ENCODE measurements at regions not wholly inside any gene's neighbourhood (a gene's known extent, or its start where the extent isn't known, plus 50 kb on each side); places are given as distances from the start of the nearest gene placed in this dataset.

- TF ChIP-seq BCL3 (IDR thresholded peaks at IDR 0.05; ENCODE audit: borderline replicate concordance, insufficient read depth, low read depth, low read length, poor library complexity, severe bottlenecking) (peak; percentile 63), NFIC (IDR thresholded peaks at IDR 0.05; ENCODE audit: low read depth, low read length) (peak; percentile 99), MEF2A (IDR thresholded peaks at IDR 0.05; ENCODE audit: insufficient read depth, low read depth, low read length) (peak; percentile 91), ZBED1 (IDR thresholded peaks at IDR 0.05; ENCODE audit: borderline replicate concordance) (peak; percentile 67; the same call in 1 of the 2 replicates), MYB (IDR thresholded peaks at IDR 0.05; ENCODE audit: borderline replicate concordance, low read depth, low read length) (no peak), IKZF1 (conservative IDR thresholded peaks at IDR 0.05) (peak; percentile 58; the same call in 1 of the 2 replicates), CBX5 (IDR thresholded peaks at IDR 0.05; ENCODE audit: low read depth) (0 out of 2 replicates have a peak, but pooled peaks have one; percentile 42), BCL11A (IDR thresholded peaks at IDR 0.05; ENCODE audit: low read depth, low read length) (peak; percentile 77; the same call in 1 of the 2 replicates), ATF7 (IDR thresholded peaks at IDR 0.05; ENCODE audit: low read depth) (peak; percentile 38; the same call in 1 of the 2 replicates), GABPA (IDR thresholded peaks at IDR 0.05; ENCODE audit: low read depth) (peak; percentile 62; the same call in 1 of the 2 replicates), MEF2B (IDR thresholded peaks at IDR 0.05; ENCODE audit: partially characterized antibody, poor library complexity, severe bottlenecking) (peak; percentile 68), ATF2 (IDR thresholded peaks at IDR 0.05; ENCODE audit: low read length) (peak; percentile 95), IKZF2 (IDR thresholded peaks at IDR 0.05) (peak; percentile 77 to 81), HCFC1 (IDR thresholded peaks at IDR 0.05; ENCODE audit: low read length) (no peak), MTA3 (IDR thresholded peaks at IDR 0.05; ENCODE audit: borderline replicate concordance, low read length) (peak; percentile 90), CREM (IDR thresholded peaks at IDR 0.05; ENCODE audit: low read depth) (peak; percentile 75; the same call in 1 of the 2 replicates), WRNIP1 (IDR thresholded peaks at IDR 0.05; ENCODE audit: borderline replicate concordance, low read depth, low read length) (no peak), NBN (IDR thresholded peaks at IDR 0.05) (peak; percentile 28; the same call in 1 of the 2 replicates), SKIL (IDR thresholded peaks at IDR 0.05; ENCODE audit: low read depth, poor library complexity, severe bottlenecking) (peak; percentile 57), FOXM1 (IDR thresholded peaks at IDR 0.05; ENCODE audit: low read depth, low read length) (peak; percentile 96; the same call in 1 of the 2 replicates), BMI1 (IDR thresholded peaks at IDR 0.05; ENCODE audit: borderline replicate concordance) (peak; percentile 60), RUNX3 (IDR thresholded peaks at IDR 0.05; ENCODE audit: low read length) (peak; percentile 98), EGR1 (IDR thresholded peaks at IDR 0.05; ENCODE audit: borderline replicate concordance in 1 of 2, low read depth in 2 of 2, low read length in 2 of 2) (no peak), RFX5 (IDR thresholded peaks at IDR 0.05; ENCODE audit: low read depth, low read length) (no peak), EED (IDR thresholded peaks at IDR 0.05; ENCODE audit: low read depth) (peak; percentile 67)
Measured at GRCh38 chr2:13504808-13505207, 788.1 kb downstream of the TRIB2 start (continued).
